NT2/D1 (cell line): ENCODE measurements at regions not wholly inside any gene's neighbourhood (a gene's known extent, or its start where the extent isn't known, plus 50 kb on each side); places are given as distances from the start of the nearest gene placed in this dataset.

ENCODE experiments used
- SUZ12 ChIP-seq: IDR thresholded peaks from 2 replicates; pipeline ENCODE4 v1.6.1; 2011; ENCODE audit not compliant: insufficient read length, insufficient read depth; ENCODE audit errors: extremely low read depth
- YY1 ChIP-seq: IDR thresholded peaks from 2 replicates; pipeline ENCODE4 v1.6.1; 2011; ENCODE audit not compliant: insufficient read length, insufficient read depth
- ZNF274 ChIP-seq: IDR thresholded peaks from 2 replicates; pipeline ENCODE4 v1.6.1; 2011; ENCODE audit warnings: mild to moderate bottlenecking, low read depth, low read length

DNA sequence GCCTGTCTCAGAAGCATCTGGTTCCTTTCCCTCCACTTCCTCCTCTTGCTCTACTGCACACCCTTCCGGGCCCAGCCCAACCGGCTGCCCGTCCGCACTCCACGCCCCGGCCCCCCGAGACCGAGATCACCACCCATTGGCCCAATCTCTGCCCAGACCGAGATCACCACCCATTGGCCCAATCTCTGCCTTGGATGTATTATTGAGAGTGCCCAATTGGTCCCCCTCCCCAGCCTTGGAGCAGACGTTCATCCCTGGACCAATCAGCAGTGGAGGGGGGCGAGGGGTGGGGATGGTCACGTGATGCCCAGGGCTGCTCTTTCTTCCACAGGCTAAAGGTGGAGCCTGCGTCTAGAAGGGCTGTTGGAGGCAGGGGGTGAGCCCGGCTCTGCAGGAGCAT is 75.6 kb upstream of the TMEM132C start:
- TF ChIP-seq YY1 (no peak), ZNF274 (no peak), SUZ12 (no peak)
